Loucy (cell line): ENCODE measurements at regions not wholly inside any gene's neighbourhood (a gene's known extent, or its start where the extent isn't known, plus 50 kb on each side); places are given as distances from the start of the nearest gene placed in this dataset.

Experiments used
- H2AFZ ChIP-seq: fragments of 200-600 bp; sonication (generic); 2 replicates; pipeline ENCODE4 v1.6.0; 2016; ENCODE audit warnings: antibody characterized with exemption, mild to moderate bottlenecking, low read length, moderate library complexity
- H3F3A ChIP-seq: fragments of 200-600 bp; 2 replicates; pipeline ENCODE4 v1.6.0; 2016; ENCODE audit warnings: antibody characterized with exemption, low read depth, mild to moderate bottlenecking
- H3K27me3 ChIP-seq: fragments of 200-600 bp; sonication (generic); 2 replicates; pipeline ENCODE4 v1.6.1; 2014; ENCODE audit warnings: low read length, mild to moderate bottlenecking; ENCODE audit not compliant: insufficient read depth, poor library complexity, severe bottlenecking
- H3K36me3 ChIP-seq: fragments of 200-600 bp; sonication (generic); 2 replicates; pipeline ENCODE4 v1.6.1; 2016; ENCODE audit warnings: low read length; ENCODE audit not compliant: insufficient read depth
- H3K4me1 ChIP-seq: fragments of 200-600 bp; sonication (generic); 2 replicates; pipeline ENCODE4 v1.5.1; 2014; ENCODE audit warnings: low read length, mild to moderate bottlenecking; ENCODE audit not compliant: insufficient read depth, poor library complexity, severe bottlenecking
- H3K4me2 ChIP-seq: fragments of 200-600 bp; sonication (generic); 2 replicates; pipeline ENCODE4 v1.6.0; 2014; ENCODE audit warnings: antibody characterized with exemption, low read length, low read depth, mild to moderate bottlenecking; ENCODE audit not compliant: poor library complexity, severe bottlenecking
- H3K4me3 ChIP-seq: fragments of 200-600 bp; sonication (generic); 2 replicates; pipeline ENCODE4 v1.5.1; 2014; ENCODE audit warnings: low read length, mild to moderate bottlenecking, mixed read lengths; ENCODE audit not compliant: poor library complexity, severe bottlenecking
- H3K79me2 ChIP-seq: fragments of 200-600 bp; sonication (generic); 2 replicates; pipeline ENCODE4 v1.6.1; 2014; ENCODE audit warnings: low read length; ENCODE audit not compliant: insufficient read depth
- H3K9ac ChIP-seq: fragments of 200-600 bp; sonication (generic); 2 replicates; pipeline ENCODE4 v1.6.0; 2014; ENCODE audit warnings: mild to moderate bottlenecking, low read depth, low read length, moderate library complexity; ENCODE audit not compliant: poor library complexity, severe bottlenecking
- H3K9me2 ChIP-seq: fragments of 200-600 bp; sonication (generic); replicated peaks from 2 replicates; pipeline ENCODE4 v1.6.1; 2016; ENCODE audit warnings: low read depth, low read length, mixed read lengths
- H3K9me3 ChIP-seq: fragments of 200-600 bp; sonication (generic); 2 replicates; pipeline ENCODE4 v1.6.1; 2014; ENCODE audit warnings: mild to moderate bottlenecking, antibody characterized with exemption, low read length, low read depth; ENCODE audit not compliant: insufficient read depth
- H4K20me1 ChIP-seq: fragments of 200-600 bp; sonication (generic); 2 replicates; pipeline ENCODE4 v1.6.0; 2014; ENCODE audit warnings: antibody characterized with exemption, low read length, mild to moderate bottlenecking; ENCODE audit not compliant: insufficient read depth, poor library complexity, severe bottlenecking
- CTCF ChIP-seq: fragments of 200-600 bp; sonication (generic); conservative IDR thresholded peaks from 2 replicates; pipeline ENCODE4 v1.5.1; 2014; ENCODE audit warnings: mild to moderate bottlenecking, antibody characterized with exemption, low read length
- EZH2phosphoT487 ChIP-seq: fragments of 200-600 bp; IDR thresholded peaks from 2 replicates; pipeline ENCODE4 v1.6.1; 2018; ENCODE audit warnings: antibody characterized with exemption, mild to moderate bottlenecking, moderate library complexity, borderline replicate concordance

GRCh38 chr2:205860885-205861284 lies 178.6 kb downstream of the NRP2 start:
- no peaks in the 10 kb centered on the region for H3K27me3 ChIP-seq
- H3K4me1 ChIP-seq = no peaks in the 10 kb centered on the region
- no peaks in the 10 kb centered on the region for H4K20me1 ChIP-seq
- H3F3A ChIP-seq = no peaks in the 10 kb centered on the region
- no peaks in the 10 kb centered on the region for H3K79me2 ChIP-seq
- no peaks in the 10 kb centered on the region for H3K9me3 ChIP-seq
- H2AFZ ChIP-seq = no peak overlapping the region
- H3K4me2 ChIP-seq = no peak overlapping the region
- no peaks in the 10 kb centered on the region for H3K9me2 ChIP-seq
- H3K36me3 ChIP-seq = no peaks in the 10 kb centered on the region
- no peak overlapping the region for H3K4me3 ChIP-seq
- H3K9ac ChIP-seq = no peak overlapping the region
- no peak for TF ChIP-seq EZH2phosphoT487
- TF ChIP-seq CTCF = no peak

GRCh38 chr2:205860181-205860580 lies 177.9 kb downstream of the NRP2 start:
- Histone ChIP-seq H3K36me3 (no peaks in the 10 kb centered on the region), H3K9ac (no peak overlapping the region), H2AFZ (no peak overlapping the region), H3K4me3 (no peak overlapping the region), H3F3A (no peaks in the 10 kb centered on the region), H3K4me2 (no peak overlapping the region), H3K27me3 (no peaks in the 10 kb centered on the region), H3K79me2 (no peaks in the 10 kb centered on the region), H3K9me3 (no peaks in the 10 kb centered on the region), H3K9me2 (no peaks in the 10 kb centered on the region), H4K20me1 (no peaks in the 10 kb centered on the region), H3K4me1 (no peaks in the 10 kb centered on the region)
- TF ChIP-seq CTCF (no peak), EZH2phosphoT487 (no peak)

GRCh38 chr2:205858881-205859441 lies 176.7 kb downstream of the NRP2 start:
- TF ChIP-seq CTCF = no peak
- no peak for TF ChIP-seq EZH2phosphoT487
- Histone ChIP-seq H3K4me3 (no peak overlapping the region), H3K9me3 (no peaks in the 10 kb centered on the region), H3K27me3 (peaks cover 4% of the 10 kb centered on the region), H3K4me2 (no peak overlapping the region), H4K20me1 (no peaks in the 10 kb centered on the region), H3F3A (no peaks in the 10 kb centered on the region), H2AFZ (no peak overlapping the region), H3K4me1 (no peaks in the 10 kb centered on the region), H3K79me2 (no peaks in the 10 kb centered on the region), H3K36me3 (no peaks in the 10 kb centered on the region), H3K9me2 (no peaks in the 10 kb centered on the region), H3K9ac (no peak overlapping the region)
